IMR-90 (cell line): ENCODE measurements at regions not wholly inside any gene's neighbourhood (a gene's known extent, or its start where the extent isn't known, plus 50 kb on each side); places are given as distances from the start of the nearest gene placed in this dataset.

Experiments used
- ATAC-seq: fragments of 200-7000 bp; cut with Tn5 transposase; 2 replicates; pipeline ENCODE4 v1.9.1; 2020; ENCODE audit warnings: low read depth, mild to moderate bottlenecking, moderate library complexity
- BruUV-seq: library from RNA; stranded (reverse); fragments of 400-500 nt; replicated peaks from 2 replicates; lab custom pipeline; 2021; lab: Mats Ljungman, UMichigan
- CTCF ChIA-PET: fragments of 300-600 bp; formaldehyde crosslinking; extraction: SDS; loops from one replicate; lab custom pipeline; 2021; ENCODE audit warnings: antibody characterized with exemption; lab: Yijun Ruan, JAX
- POLR2A ChIA-PET: fragments of 300-600 bp; sonication (Branson Sonifier 250); formaldehyde crosslinking; loops from one replicate; lab custom pipeline; 2022; ENCODE audit warnings: antibody characterized with exemption; ENCODE audit not compliant: unreplicated experiment; lab: Charles Lee
- DNase-seq: peaks from one replicate; pipeline ENCODE4 v3.0.0; 2013
- H2AFZ ChIP-seq: replicated peaks from 2 replicates; pipeline ENCODE3; 2013; ENCODE audit warnings: low read length, mild to moderate bottlenecking; ENCODE audit not compliant: poor library complexity
- H2AK5ac ChIP-seq: 2 replicates; pipeline ENCODE4 v1.6.1; 2013; ENCODE audit warnings: low read depth, low read length, inconsistent platforms
- H2AK9ac ChIP-seq: replicated peaks from 2 replicates; pipeline ENCODE3; 2013; ENCODE audit warnings: mild to moderate bottlenecking, low read depth, low read length, moderate library complexity; ENCODE audit not compliant: poor library complexity
- H2BK120ac ChIP-seq: 2 replicates; pipeline ENCODE4 v1.6.1; 2013; ENCODE audit warnings: low read depth, low read length, inconsistent platforms
- H2BK15ac ChIP-seq: 3 replicates; pipeline ENCODE4 v1.6.1; 2013; ENCODE audit warnings: low read depth, low read length, inconsistent platforms
- H2BK20ac ChIP-seq: 2 replicates; pipeline ENCODE4 v1.6.1; 2013; ENCODE audit warnings: low read depth, mild to moderate bottlenecking, inconsistent platforms, low read length, moderate library complexity
- H2BK5ac ChIP-seq: 2 replicates; pipeline ENCODE4 v1.6.1; 2013; ENCODE audit warnings: mild to moderate bottlenecking, low read depth, low read length, inconsistent platforms; ENCODE audit not compliant: poor library complexity, severe bottlenecking
- H3K14ac ChIP-seq: replicated peaks from 2 replicates; pipeline ENCODE4 v1.6.1; 2013; ENCODE audit warnings: low read depth, low read length, inconsistent platforms
- H3K18ac ChIP-seq: 2 replicates; pipeline ENCODE4 v1.6.1; 2013; ENCODE audit warnings: low read depth, low read length, control low read depth
- H3K23ac ChIP-seq: 2 replicates; pipeline ENCODE4 v1.6.1; 2013; ENCODE audit warnings: low read depth, low read length, inconsistent platforms
- H3K27ac ChIP-seq: 2 replicates; pipeline ENCODE4 v1.5.1; 2013; ENCODE audit warnings: mild to moderate bottlenecking, control low read depth, low read length; ENCODE audit not compliant: insufficient read depth
- H3K27me3 ChIP-seq: 2 replicates; pipeline ENCODE4 v1.6.1; 2013; ENCODE audit warnings: low read length; ENCODE audit not compliant: control insufficient read depth, insufficient read depth
- H3K36me3 ChIP-seq: 2 replicates; pipeline ENCODE4 v1.6.1; 2013; ENCODE audit warnings: low read length, mixed read lengths; ENCODE audit not compliant: control insufficient read depth, insufficient read depth
- H3K4ac ChIP-seq: 2 replicates; pipeline ENCODE4 v1.6.1; 2013; ENCODE audit warnings: low read depth, low read length, inconsistent platforms
- H3K4me1 ChIP-seq: 2 replicates; pipeline ENCODE4 v1.6.1; 2013; ENCODE audit warnings: low read length, mixed read lengths; ENCODE audit not compliant: control insufficient read depth, insufficient read depth
- H3K4me2 ChIP-seq: 2 replicates; pipeline ENCODE4 v1.6.1; 2013; ENCODE audit warnings: low read depth, mild to moderate bottlenecking, control low read depth, low read length, moderate library complexity
- H3K4me3 ChIP-seq: 2 replicates; pipeline ENCODE4 v1.5.1; 2013; ENCODE audit warnings: low read depth, mild to moderate bottlenecking, control low read depth, low read length, moderate library complexity; ENCODE audit not compliant: insufficient read depth
- H3K56ac ChIP-seq: 2 replicates; pipeline ENCODE4 v1.6.1; 2013; ENCODE audit warnings: low read length, inconsistent platforms; ENCODE audit not compliant: insufficient read depth; ENCODE audit errors: extremely low read depth
- H3K79me1 ChIP-seq, 2 experiments: 2 replicates each; pipeline ENCODE4 v1.6.1; 2013; ENCODE audit warnings: low read length in 2 of 2, inconsistent platforms in 1 of 2, low read depth in 1 of 2
- H3K9ac ChIP-seq: 2 replicates; pipeline ENCODE4 v1.6.1; 2013; ENCODE audit warnings: low read depth, low read length, control low read depth
- H3K9me1 ChIP-seq: 2 replicates; pipeline ENCODE4 v1.6.1; 2013; ENCODE audit warnings: low read length, inconsistent platforms; ENCODE audit not compliant: insufficient read depth
- H3K9me3 ChIP-seq: 2 replicates; pipeline ENCODE4 v1.6.1; 2013; ENCODE audit warnings: low read length; ENCODE audit not compliant: control insufficient read depth, insufficient read depth
- H4K20me1 ChIP-seq: 2 replicates; pipeline ENCODE4 v1.6.1; 2013; ENCODE audit warnings: low read length, inconsistent platforms; ENCODE audit not compliant: insufficient read depth
- H4K5ac ChIP-seq: 2 replicates; pipeline ENCODE4 v1.6.1; 2013; ENCODE audit warnings: mild to moderate bottlenecking, low read depth, low read length, control low read depth
- H4K8ac ChIP-seq, 2 experiments: 2 replicates each; pipeline ENCODE4 v1.6.1; 2013; ENCODE audit warnings: low read depth in 2 of 2, low read length in 2 of 2, control low read depth in 1 of 2, inconsistent platforms in 1 of 2
- H4K91ac ChIP-seq: 2 replicates; pipeline ENCODE4 v1.6.1; 2013; ENCODE audit warnings: low read depth, low read length, inconsistent platforms; ENCODE audit not compliant: insufficient read depth
- CHD1 ChIP-seq: IDR thresholded peaks from 2 replicates; pipeline ENCODE4 v1.6.1; 2012; ENCODE audit warnings: low read depth, low read length, improper control_type of control experiment
- MXI1 ChIP-seq: IDR thresholded peaks from 2 replicates; pipeline ENCODE4 v1.6.1; 2012; ENCODE audit warnings: low read depth, mild to moderate bottlenecking, low read length, moderate library complexity, borderline replicate concordance
- NFE2L2 ChIP-seq: fragments of 150-350 bp; IDR thresholded peaks from 2 replicates; pipeline ENCODE4 v1.6.1; 2016; ENCODE audit warnings: low read depth, mild to moderate bottlenecking, low read length
- RAD21 ChIP-seq: IDR thresholded peaks from 2 replicates; pipeline ENCODE4 v1.6.1; 2012; ENCODE audit warnings: low read length, improper control_type of control experiment
- RCOR1 ChIP-seq: IDR thresholded peaks from 2 replicates; pipeline ENCODE4 v1.6.1; 2012; ENCODE audit warnings: mild to moderate bottlenecking, low read length, improper control_type of control experiment; ENCODE audit not compliant: insufficient replicate concordance
- SMC3 ChIP-seq: fragments of 150-350 bp; IDR thresholded peaks from 2 replicates; pipeline ENCODE4 v1.6.1; 2016; ENCODE audit warnings: low read depth, mild to moderate bottlenecking, antibody characterized with exemption, low read length, moderate library complexity
- WGBS, 2 experiments: methylation state at CpG; one replicate each; pipeline versions ENCODE4 v1.1.5 to v1.1.7; 2013; ENCODE audit warnings: missing lambda C conversion rate in 2 of 2; ENCODE audit not compliant: insufficient read length in 1 of 2; ENCODE audit errors: extremely low coverage in 2 of 2; 5-methylcytosine and 5-hydroxymethylcytosine counted together
- dilution Hi-C: fragments of 300-500 bp; cut with HindIII; formaldehyde crosslinking; loops from one replicate; pipeline ENCODE4 v1.14.3; 2018; ENCODE audit warnings: low sequenced_read_pairs; ENCODE audit not compliant: unreplicated experiment
- in situ Hi-C: fragments of 300-500 bp; cut with MboI; formaldehyde crosslinking; loops from 3 replicates; pipeline ENCODE4 v1.14.3; 2019; ENCODE audit warnings: low sequenced_read_pairs, inconsistent platforms, mixed read lengths
- intact Hi-C: fragments of 100-400 bp; cut with micrococcal nuclease; formaldehyde crosslinking; loops from 2 replicates; pipeline ENCODE4 v1.10.0; 2022
- TF ChIP-seq, protein P1 (sequence below): conservative IDR thresholded peaks from 2 replicates; pipeline ENCODE4 v1.5.1; 2012; ENCODE audit warnings: mild to moderate bottlenecking, low read depth, low read length, improper control_type of control experiment
- TF ChIP-seq, protein P2 (sequence below): fragments of 150-350 bp; IDR thresholded peaks from 2 replicates; pipeline ENCODE4 v1.6.1; 2017; ENCODE audit warnings: mild to moderate bottlenecking, antibody characterized with exemption, low read length, low read depth
- TF ChIP-seq, protein P3 (sequence below): fragments of 150-350 bp; IDR thresholded peaks from 2 replicates; pipeline ENCODE4 v1.6.1; 2016; ENCODE audit warnings: low read depth, mild to moderate bottlenecking, low read length, moderate library complexity, borderline replicate concordance

- no peak overlapping the region for H2AK5ac ChIP-seq
- H4K91ac ChIP-seq: no peak overlapping the region
- no peak overlapping the region for H3K14ac ChIP-seq
- no peaks in the 10 kb centered on the region for H3K27me3 ChIP-seq
- no peak overlapping the region for H3K4me2 ChIP-seq
- H3K56ac ChIP-seq: no peak overlapping the region
- POLR2A ChIA-PET: no interaction called here
- H3K4ac ChIP-seq: no peak overlapping the region
- dilution Hi-C loops: no loop called here
- no peak overlapping the region for H2AK9ac ChIP-seq
- DNase-seq (no peak), ATAC-seq (no peak)
- H4K5ac ChIP-seq: no peak overlapping the region
- no peaks in the 10 kb centered on the region for H3K79me1 ChIP-seq
- H2AFZ ChIP-seq: no peak overlapping the region
- H2BK5ac ChIP-seq: no peak overlapping the region
- intact Hi-C loops: no loop called here
- CTCF ChIA-PET: no interaction called here
- no peak overlapping the region for H3K27ac ChIP-seq
- no peaks in the 10 kb centered on the region for H3K36me3 ChIP-seq
- no peak overlapping the region for H3K18ac ChIP-seq
- H2BK20ac ChIP-seq: no peak overlapping the region
- H2BK15ac ChIP-seq: no peak overlapping the region
- no peaks in the 10 kb centered on the region for H3K9me3 ChIP-seq
- H3K9ac ChIP-seq: no peak overlapping the region
- no peak overlapping the region for H2BK120ac ChIP-seq
- no peaks in the 10 kb centered on the region for H3K4me1 ChIP-seq
- in situ Hi-C loops: no loop called here
- no peaks in the 10 kb centered on the region for H3K9me1 ChIP-seq
- H3K23ac ChIP-seq: no peak overlapping the region
- no peaks in the 10 kb centered on the region for H4K20me1 ChIP-seq
- 40% methylated on average over 1 of the region's 2 CpGs; no CpG with 5 or more reads in 1 of the 2 experiments for WGBS, 2 experiments
- no peak overlapping the region for H3K4me3 ChIP-seq
- TF ChIP-seq MXI1 (no peak), CHD1 (no peak), SMC3 (no peak), RCOR1 (no peak), NFE2L2 (no peak), RAD21 (no peak)
- TF ChIP-seq, protein P1, sequence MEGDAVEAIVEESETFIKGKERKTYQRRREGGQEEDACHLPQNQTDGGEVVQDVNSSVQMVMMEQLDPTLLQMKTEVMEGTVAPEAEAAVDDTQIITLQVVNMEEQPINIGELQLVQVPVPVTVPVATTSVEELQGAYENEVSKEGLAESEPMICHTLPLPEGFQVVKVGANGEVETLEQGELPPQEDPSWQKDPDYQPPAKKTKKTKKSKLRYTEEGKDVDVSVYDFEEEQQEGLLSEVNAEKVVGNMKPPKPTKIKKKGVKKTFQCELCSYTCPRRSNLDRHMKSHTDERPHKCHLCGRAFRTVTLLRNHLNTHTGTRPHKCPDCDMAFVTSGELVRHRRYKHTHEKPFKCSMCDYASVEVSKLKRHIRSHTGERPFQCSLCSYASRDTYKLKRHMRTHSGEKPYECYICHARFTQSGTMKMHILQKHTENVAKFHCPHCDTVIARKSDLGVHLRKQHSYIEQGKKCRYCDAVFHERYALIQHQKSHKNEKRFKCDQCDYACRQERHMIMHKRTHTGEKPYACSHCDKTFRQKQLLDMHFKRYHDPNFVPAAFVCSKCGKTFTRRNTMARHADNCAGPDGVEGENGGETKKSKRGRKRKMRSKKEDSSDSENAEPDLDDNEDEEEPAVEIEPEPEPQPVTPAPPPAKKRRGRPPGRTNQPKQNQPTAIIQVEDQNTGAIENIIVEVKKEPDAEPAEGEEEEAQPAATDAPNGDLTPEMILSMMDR: no peak
- TF ChIP-seq, protein P2, sequence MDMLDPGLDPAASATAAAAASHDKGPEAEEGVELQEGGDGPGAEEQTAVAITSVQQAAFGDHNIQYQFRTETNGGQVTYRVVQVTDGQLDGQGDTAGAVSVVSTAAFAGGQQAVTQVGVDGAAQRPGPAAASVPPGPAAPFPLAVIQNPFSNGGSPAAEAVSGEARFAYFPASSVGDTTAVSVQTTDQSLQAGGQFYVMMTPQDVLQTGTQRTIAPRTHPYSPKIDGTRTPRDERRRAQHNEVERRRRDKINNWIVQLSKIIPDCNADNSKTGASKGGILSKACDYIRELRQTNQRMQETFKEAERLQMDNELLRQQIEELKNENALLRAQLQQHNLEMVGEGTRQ: no peak
- TF ChIP-seq, protein P3, sequence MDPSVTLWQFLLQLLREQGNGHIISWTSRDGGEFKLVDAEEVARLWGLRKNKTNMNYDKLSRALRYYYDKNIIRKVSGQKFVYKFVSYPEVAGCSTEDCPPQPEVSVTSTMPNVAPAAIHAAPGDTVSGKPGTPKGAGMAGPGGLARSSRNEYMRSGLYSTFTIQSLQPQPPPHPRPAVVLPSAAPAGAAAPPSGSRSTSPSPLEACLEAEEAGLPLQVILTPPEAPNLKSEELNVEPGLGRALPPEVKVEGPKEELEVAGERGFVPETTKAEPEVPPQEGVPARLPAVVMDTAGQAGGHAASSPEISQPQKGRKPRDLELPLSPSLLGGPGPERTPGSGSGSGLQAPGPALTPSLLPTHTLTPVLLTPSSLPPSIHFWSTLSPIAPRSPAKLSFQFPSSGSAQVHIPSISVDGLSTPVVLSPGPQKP: no peak
- no peak overlapping the region for H4K8ac ChIP-seq
- BruUV-seq: no TSS peak
Measured at GRCh38 chr9:90544488-90544887, 98.1 kb downstream of the DIRAS2 start.
